Left ventricle myocardium inferior (tissue), 1 donor: ENCODE measurements at regions not wholly inside any gene's neighbourhood (a gene's known extent, or its start where the extent isn't known, plus 50 kb on each side); places are given as distances from the start of the nearest gene placed in this dataset.

Experiments
- DNase-seq: peaks from one replicate; pipeline ENCODE4 v3.0.0-alpha.2; 2020
- H3K27ac ChIP-seq: fragments of 200-600 bp; replicated peaks from 2 replicates; pipeline ENCODE4 v1.8.0; 2021
- H3K27me3 ChIP-seq: fragments of 200-600 bp; 2 replicates; pipeline ENCODE4 v1.8.0; 2021; ENCODE audit warnings: low read depth
- H3K36me3 ChIP-seq: fragments of 200-600 bp; 2 replicates; pipeline ENCODE4 v1.8.0; 2021
- H3K4me1 ChIP-seq: fragments of 200-600 bp; 2 replicates; pipeline ENCODE4 v1.8.0; 2021
- H3K4me3 ChIP-seq: fragments of 200-600 bp; 2 replicates; pipeline ENCODE4 v1.8.0; 2021; ENCODE audit warnings: mild to moderate bottlenecking, moderate library complexity
- H3K9me3 ChIP-seq: fragments of 200-600 bp; replicated peaks from 2 replicates; pipeline ENCODE4 v1.8.0; 2021
- CTCF ChIP-seq: fragments of 200-600 bp; IDR thresholded peaks from 2 replicates; pipeline ENCODE4 v1.8.0; 2021; ENCODE audit warnings: antibody characterized with exemption, mild to moderate bottlenecking, borderline replicate concordance
- intact Hi-C: fragments of 100-400 bp; cut with micrococcal nuclease; formaldehyde crosslinking; loops from one replicate; pipeline ENCODE4 v1.11.0; 2022
- donor health status: DM: no; HTN: yes; CAD: no; lungs with severe emphysema.

GRCh38 chr3:30311781-30312180 lies 294.6 kb upstream of the TGFBR2 start:
- Histone ChIP-seq H3K4me3 (no peak overlapping the region), H3K9me3 (peaks cover 3% of the 10 kb centered on the region), H3K36me3 (no peaks in the 10 kb centered on the region), H3K4me1 (peaks cover 18% of the 10 kb centered on the region), H3K27me3 (no peaks in the 10 kb centered on the region), H3K27ac (no peak overlapping the region)
- DNase-seq, result peak; percentile 56
- intact Hi-C loops, result no loop called here
- TF ChIP-seq CTCF, result no peak

GRCh38 chr3:30313840-30314239 lies 292.6 kb upstream of the TGFBR2 start:
- TF ChIP-seq CTCF, result no peak
- intact Hi-C loops, result no loop called here
- Histone ChIP-seq H3K4me1 (peaks cover 10% of the 10 kb centered on the region), H3K4me3 (no peak overlapping the region), H3K36me3 (no peaks in the 10 kb centered on the region), H3K27ac (no peak overlapping the region), H3K9me3 (peaks cover 7% of the 10 kb centered on the region), H3K27me3 (no peaks in the 10 kb centered on the region)
- no peak for DNase-seq

GRCh38 chr3:30314757-30315325 lies 291.6 kb upstream of the TGFBR2 start:
- Histone ChIP-seq H3K9me3 (peaks cover 7% of the 10 kb centered on the region), H3K4me1 (peaks cover 10% of the 10 kb centered on the region), H3K4me3 (no peak overlapping the region), H3K27me3 (no peaks in the 10 kb centered on the region), H3K27ac (peak overlapping the region; percentile 45), H3K36me3 (no peaks in the 10 kb centered on the region)
- intact Hi-C loops, result no loop called here
- TF ChIP-seq CTCF, result no peak
- DNase-seq, result no peak

- TF ChIP-seq CTCF, result no peak
- no peaks in the 10 kb centered on the region for H3K36me3 ChIP-seq
- no peak overlapping the region for H3K4me3 ChIP-seq
- no peak for DNase-seq
- peak overlapping the region; percentile 45 for H3K27ac ChIP-seq
- H3K27me3 ChIP-seq, result no peaks in the 10 kb centered on the region
- peaks cover 10% of the 10 kb centered on the region for H3K4me1 ChIP-seq
- intact Hi-C loops, result no loop called here
- peaks cover 7% of the 10 kb centered on the region for H3K9me3 ChIP-seq
Observed at GRCh38 chr3:30315447-30315846, 291.0 kb upstream of the TGFBR2 start.

- no peak for TF ChIP-seq CTCF
- DNase-seq, result no peak
- Histone ChIP-seq H3K36me3 (no peaks in the 10 kb centered on the region), H3K4me1 (no peaks in the 10 kb centered on the region), H3K9me3 (peaks cover 17% of the 10 kb centered on the region), H3K27ac (no peak overlapping the region), H3K27me3 (no peaks in the 10 kb centered on the region), H3K4me3 (no peak overlapping the region)
- intact Hi-C loops, result no loop called here
Observed at GRCh38 chr3:30317561-30317960, 288.8 kb upstream of the TGFBR2 start.
